ENCODE measurements at regions not wholly inside any gene's neighbourhood (a gene's known extent, or its start where the extent isn't known, plus 50 kb on each side); places are given as distances from the start of the nearest gene placed in this dataset.

- DNase-seq (ENCODE audit: low read depth) = no peak
- H3K4me3 ChIP-seq (ENCODE audit: low read depth, low read length) = no peak overlapping the region
- TF ChIP-seq, protein P1, sequence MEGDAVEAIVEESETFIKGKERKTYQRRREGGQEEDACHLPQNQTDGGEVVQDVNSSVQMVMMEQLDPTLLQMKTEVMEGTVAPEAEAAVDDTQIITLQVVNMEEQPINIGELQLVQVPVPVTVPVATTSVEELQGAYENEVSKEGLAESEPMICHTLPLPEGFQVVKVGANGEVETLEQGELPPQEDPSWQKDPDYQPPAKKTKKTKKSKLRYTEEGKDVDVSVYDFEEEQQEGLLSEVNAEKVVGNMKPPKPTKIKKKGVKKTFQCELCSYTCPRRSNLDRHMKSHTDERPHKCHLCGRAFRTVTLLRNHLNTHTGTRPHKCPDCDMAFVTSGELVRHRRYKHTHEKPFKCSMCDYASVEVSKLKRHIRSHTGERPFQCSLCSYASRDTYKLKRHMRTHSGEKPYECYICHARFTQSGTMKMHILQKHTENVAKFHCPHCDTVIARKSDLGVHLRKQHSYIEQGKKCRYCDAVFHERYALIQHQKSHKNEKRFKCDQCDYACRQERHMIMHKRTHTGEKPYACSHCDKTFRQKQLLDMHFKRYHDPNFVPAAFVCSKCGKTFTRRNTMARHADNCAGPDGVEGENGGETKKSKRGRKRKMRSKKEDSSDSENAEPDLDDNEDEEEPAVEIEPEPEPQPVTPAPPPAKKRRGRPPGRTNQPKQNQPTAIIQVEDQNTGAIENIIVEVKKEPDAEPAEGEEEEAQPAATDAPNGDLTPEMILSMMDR (IDR thresholded peaks at IDR 0.05; ENCODE audit: insufficient read depth, low read depth, low read length) = no peak
Observed at GRCh38 chr6:11903645-11904044, 108.5 kb upstream of the HIVEP1 start.

DNA sequence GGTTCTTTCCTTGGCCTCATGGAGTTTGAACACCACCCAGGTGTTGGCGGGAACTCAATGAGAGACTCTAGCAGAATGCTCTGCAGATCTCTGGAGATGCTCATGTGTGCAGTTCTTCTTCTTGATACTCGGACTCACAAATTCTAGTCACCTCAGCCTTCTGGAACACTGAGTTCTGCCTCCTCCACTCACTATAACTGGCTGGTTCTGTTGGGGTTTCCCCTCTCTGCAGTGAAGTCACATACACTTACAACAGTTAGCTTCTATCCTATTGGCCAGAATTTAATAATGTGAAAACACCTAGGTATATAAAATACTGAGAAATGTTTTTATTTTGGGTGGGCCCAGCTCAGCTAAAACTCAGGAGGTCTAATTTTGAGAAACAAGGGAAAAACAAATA is 109.6 kb upstream of the HIVEP1 start:
- no peak for DNase-seq (ENCODE audit: low read depth)
- TF ChIP-seq, protein P1 (IDR thresholded peaks at IDR 0.05; ENCODE audit: insufficient read depth, low read depth, low read length) = no peak
- H3K4me3 ChIP-seq (ENCODE audit: low read depth, low read length) = no peak overlapping the region

DNA sequence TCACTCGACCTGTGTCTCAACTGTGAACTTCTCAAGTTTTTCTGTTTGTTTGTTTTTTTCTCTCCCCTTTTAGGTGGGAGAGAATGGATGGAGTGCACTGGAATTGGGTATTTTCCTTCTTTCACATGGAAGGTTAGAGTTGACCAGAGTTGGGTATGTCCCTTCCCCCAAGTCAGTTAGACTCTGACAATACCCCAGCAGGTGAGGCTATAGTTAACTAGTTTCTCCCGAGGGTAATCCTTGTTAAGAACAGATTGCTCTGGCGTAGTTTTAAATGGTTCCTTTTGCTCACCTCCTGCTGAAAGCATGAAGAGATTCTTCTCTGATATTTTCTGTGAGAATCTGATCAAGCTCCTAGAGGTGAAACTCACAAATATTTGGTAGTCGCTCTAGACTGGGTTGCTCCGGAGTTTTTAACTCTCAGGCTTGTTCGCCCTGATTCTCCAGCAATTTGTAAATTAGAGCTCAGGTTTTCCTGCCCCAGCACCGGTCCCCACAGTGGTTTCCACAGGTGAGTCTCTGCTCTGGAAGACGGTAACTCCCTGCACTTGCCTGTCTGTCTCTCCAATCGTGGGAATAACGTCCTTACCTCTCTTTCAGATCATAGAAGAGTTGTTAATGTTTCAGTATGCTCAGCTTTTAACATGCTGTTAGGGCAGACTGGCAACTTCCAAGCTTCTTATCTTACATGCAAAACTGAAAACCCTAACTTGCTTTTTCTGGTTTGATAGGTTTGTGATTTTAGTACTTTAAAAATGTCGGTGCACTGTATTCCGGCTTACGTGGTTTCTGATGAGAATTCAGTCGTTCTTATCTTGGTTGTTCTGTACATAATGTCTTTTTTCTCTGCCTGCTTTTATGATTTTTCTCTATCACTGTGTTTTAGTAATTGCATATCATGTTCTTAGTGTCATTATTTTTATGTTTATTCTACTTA is 111.2 kb upstream of the HIVEP1 start:
- TF ChIP-seq, protein P1 (IDR thresholded peaks at IDR 0.05; ENCODE audit: insufficient read depth, low read depth, low read length) = no peak
- no peak for DNase-seq (ENCODE audit: low read depth)
- no peak overlapping the region for H3K4me3 ChIP-seq (ENCODE audit: low read depth, low read length)

DNA sequence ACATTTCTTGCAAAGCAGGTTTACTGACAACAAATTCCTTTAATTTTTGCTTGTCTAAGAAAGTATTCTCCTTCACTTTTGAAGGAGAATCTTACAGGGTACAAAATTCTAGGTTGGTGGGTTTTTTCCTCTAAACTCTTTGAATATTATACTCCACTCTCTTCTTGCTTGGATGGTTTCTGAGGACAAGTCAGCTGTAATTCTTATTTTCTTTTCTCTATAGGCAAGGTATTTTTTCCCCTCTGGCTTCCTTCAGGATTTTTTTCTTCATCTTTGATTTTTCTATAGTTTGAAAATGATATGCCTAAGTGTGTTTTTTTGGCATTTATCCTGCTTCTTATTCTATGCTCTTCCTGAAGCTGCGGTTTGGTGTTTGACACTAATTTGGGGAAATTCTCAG is 112.5 kb upstream of the HIVEP1 start:
- DNase-seq (ENCODE audit: low read depth) = no peak
- H3K4me3 ChIP-seq (ENCODE audit: low read depth, low read length) = no peak overlapping the region
- TF ChIP-seq, protein P1 (IDR thresholded peaks at IDR 0.05; ENCODE audit: insufficient read depth, low read depth, low read length) = no peak

GRCh38 chr6:11894212-11894611 is 115.6 kb upstream of the ADTRP start:
- H3K4me3 ChIP-seq (ENCODE audit: low read depth, low read length) = no peak overlapping the region
- DNase-seq (ENCODE audit: low read depth) = no peak
- TF ChIP-seq, protein P1 (IDR thresholded peaks at IDR 0.05; ENCODE audit: insufficient read depth, low read depth, low read length) = no peak

- no peak for DNase-seq (ENCODE audit: low read depth)
- TF ChIP-seq, protein P1 (IDR thresholded peaks at IDR 0.05; ENCODE audit: insufficient read depth, low read depth, low read length) = no peak
- no peak overlapping the region for H3K4me3 ChIP-seq (ENCODE audit: low read depth, low read length)
Observed at GRCh38 chr6:11891547-11891946, 112.9 kb upstream of the ADTRP start.
